ENCODE measurements at regions not wholly inside any gene's neighbourhood (a gene's known extent, or its start where the extent isn't known, plus 50 kb on each side); places are given as distances from the start of the nearest gene placed in this dataset.
"Not testable (repeated sequence)": the region's sequence is repeated elsewhere in the genome, so short reads cannot be mapped to it uniquely, and the experiment has no call there.

GRCh38 chr20:58574469-58574868, 59.3 kb upstream of the APCDD1L start:
- no peak for TF ChIP-seq CTCF (conservative IDR thresholded peaks at IDR 0.05; ENCODE audit: low read depth, low read length)
- H3K4me3 ChIP-seq (ENCODE audit: low read depth, low read length), result no peak overlapping the region
- DNase-seq (ENCODE audit: low read depth), result no peak

- no peak overlapping the region for H3K4me3 ChIP-seq (ENCODE audit: low read depth, low read length)
- TF ChIP-seq CTCF (conservative IDR thresholded peaks at IDR 0.05; ENCODE audit: low read depth, low read length), result no peak
- DNase-seq (ENCODE audit: low read depth), result no peak
Measured at GRCh38 chr20:58573986-58574385, 58.8 kb upstream of the APCDD1L start.

- H3K4me3 ChIP-seq (ENCODE audit: low read depth, low read length), result no peak overlapping the region
- no peak for TF ChIP-seq CTCF (conservative IDR thresholded peaks at IDR 0.05; ENCODE audit: low read depth, low read length)
- DNase-seq (ENCODE audit: low read depth), result no peak
Measured at GRCh38 chr20:58573257-58573656, 58.1 kb upstream of the APCDD1L start.

- not testable (repeated sequence) for H3K4me3 ChIP-seq (ENCODE audit: low read depth, low read length); DNase-seq (ENCODE audit: low read depth)
Measured at GRCh38 chr20:58572428-58572763, 57.2 kb upstream of the APCDD1L start.

GRCh38 chr20:58571693-58572427, 56.7 kb upstream of the APCDD1L start:
- no peak for TF ChIP-seq CTCF (conservative IDR thresholded peaks at IDR 0.05; ENCODE audit: low read depth, low read length)
- peak; percentile 55 for DNase-seq (ENCODE audit: low read depth)
- H3K4me3 ChIP-seq (ENCODE audit: low read depth, low read length), result no peak overlapping the region

- DNase-seq (ENCODE audit: low read depth), result no peak
- no peak for TF ChIP-seq CTCF (conservative IDR thresholded peaks at IDR 0.05; ENCODE audit: low read depth, low read length)
- H3K4me3 ChIP-seq (ENCODE audit: low read depth, low read length), result no peak overlapping the region
Measured at GRCh38 chr20:58571356-58571692, 56.1 kb upstream of the APCDD1L start.

GRCh38 chr20:58570204-58570859, 55.1 kb upstream of the APCDD1L start:
- TF ChIP-seq CTCF (conservative IDR thresholded peaks at IDR 0.05; ENCODE audit: low read depth, low read length), result no peak
- no peak overlapping the region for H3K4me3 ChIP-seq (ENCODE audit: low read depth, low read length)
- no peak for DNase-seq (ENCODE audit: low read depth)

Measured in choroid plexus epithelial cell (primary cell).